GM18861 (cell line): ENCODE measurements at regions not wholly inside any gene's neighbourhood (a gene's known extent, or its start where the extent isn't known, plus 50 kb on each side); places are given as distances from the start of the nearest gene placed in this dataset.

Experiments
- ATAC-seq: cut with Tn5 transposase; IDR thresholded peaks from one replicate; pipeline ENCODE4 v1.9.1; 2021; ENCODE audit not compliant: unreplicated experiment

DNA sequence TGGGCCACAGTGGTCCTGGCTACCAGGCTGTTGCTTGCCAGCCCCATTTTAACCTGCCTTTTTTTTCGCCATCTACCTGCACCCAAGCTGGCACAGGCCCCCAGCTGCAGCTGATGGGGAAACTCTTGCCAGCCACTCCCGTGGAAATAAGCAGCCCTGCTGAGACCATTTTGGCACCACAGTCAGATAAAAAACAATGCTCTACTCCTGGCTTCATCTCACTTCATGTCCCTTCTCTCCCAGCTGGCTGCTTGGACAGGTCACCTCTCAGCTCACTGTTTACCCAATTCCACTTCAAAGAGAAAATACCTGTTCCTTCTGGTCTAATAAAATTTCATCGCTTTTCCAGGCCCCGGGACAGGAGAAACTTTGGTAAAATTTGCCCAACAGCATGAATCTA lies 322.6 kb upstream of the SLC30A5 start:
- no peak for ATAC-seq

- no peak for ATAC-seq
These were observed 322.1 kb upstream of the SLC30A5 start for GRCh38 chr5:68771732-68772131.

DNA sequence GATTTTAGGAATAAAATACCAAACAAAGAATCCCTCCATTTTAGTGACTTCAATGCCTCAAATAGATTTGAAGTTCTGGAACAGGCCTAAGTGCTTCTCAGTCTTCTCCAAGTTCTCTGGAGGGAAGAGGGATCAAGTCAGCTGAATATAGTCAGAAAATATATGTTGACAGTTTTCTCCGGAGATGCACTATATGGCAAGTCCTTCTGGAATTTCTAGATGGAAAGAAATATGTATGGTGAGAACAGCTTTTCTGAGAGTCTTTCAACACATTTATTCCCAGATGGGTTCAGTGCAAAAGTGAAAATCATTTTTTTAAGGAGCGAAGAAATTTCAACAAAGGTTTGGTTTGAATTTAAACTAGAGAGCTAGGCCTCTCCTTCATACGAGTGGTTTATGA lies 317.4 kb upstream of the SLC30A5 start:
- no peak for ATAC-seq

DNA sequence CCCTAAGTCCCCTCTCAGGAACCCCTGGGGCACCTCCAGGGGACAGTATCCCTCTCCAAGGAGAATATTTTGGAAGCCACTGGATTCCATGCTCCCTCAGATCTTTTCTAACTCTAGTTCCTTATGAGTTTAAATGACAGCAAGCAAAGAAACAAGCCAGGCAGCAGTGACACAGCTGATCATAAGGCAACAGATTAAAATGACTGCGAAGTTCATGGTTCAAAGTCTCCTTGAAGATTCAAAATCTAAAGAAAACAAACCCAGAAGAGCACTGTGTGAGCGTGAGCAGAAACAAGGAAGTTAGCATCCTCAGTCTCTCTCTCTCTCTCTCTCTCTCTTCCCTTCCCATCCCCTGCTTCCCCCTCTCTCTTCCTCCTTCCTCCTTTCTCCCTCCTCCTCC lies 316.7 kb upstream of the SLC30A5 start:
- no peak for ATAC-seq

DNA sequence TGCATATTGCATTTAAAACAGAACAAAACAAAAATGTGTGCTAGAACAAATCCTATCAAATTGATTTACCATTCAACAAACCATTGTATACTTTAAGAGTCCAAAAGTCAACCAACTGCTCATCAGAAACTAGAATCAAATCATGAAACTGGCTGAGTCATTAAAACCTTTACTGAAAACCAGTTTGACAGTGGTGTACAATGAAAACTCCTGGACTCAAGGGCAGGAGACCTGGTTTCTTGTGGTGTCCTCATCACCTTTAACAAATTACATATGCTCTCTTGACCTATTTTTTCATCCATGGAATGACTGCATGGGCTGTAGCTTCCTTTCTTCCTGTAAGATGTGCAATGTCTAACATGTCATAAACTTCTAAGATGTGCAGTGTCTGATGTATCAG lies 315.3 kb upstream of the SLC30A5 start:
- no peak for ATAC-seq

- ATAC-seq: no peak
These were observed 313.4 kb upstream of the SLC30A5 start for GRCh38 chr5:68780299-68780955.

GRCh38 chr5:68793074-68793473 lies 300.7 kb upstream of the SLC30A5 start:
- no peak for ATAC-seq

- no peak for ATAC-seq
These were observed 299.8 kb upstream of the SLC30A5 start for GRCh38 chr5:68793993-68794392.

DNA sequence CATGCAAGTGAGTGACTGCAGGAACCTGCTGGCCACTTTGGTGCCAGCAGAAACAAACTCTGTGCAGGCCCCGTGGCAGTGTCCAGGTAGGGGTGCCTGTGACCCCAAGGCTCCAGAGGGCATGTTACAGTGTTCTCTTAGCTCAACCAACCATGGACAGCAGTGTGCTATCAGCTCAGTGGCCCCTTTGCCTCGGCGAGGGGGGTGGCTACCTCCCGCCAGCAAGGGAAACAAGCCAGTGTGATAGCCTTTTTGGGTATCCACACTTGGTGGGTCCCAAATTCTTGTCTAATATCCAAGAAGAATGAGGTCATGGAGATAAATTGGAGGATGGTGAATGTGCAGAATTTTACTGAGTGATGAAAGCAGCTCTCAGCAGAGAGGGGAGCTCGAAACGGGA lies 298.6 kb upstream of the SLC30A5 start:
- no peak for ATAC-seq

- no peak for ATAC-seq
These were observed 294.7 kb upstream of the SLC30A5 start for GRCh38 chr5:68798877-68799843.

GRCh38 chr5:68802430-68802829 lies 291.4 kb upstream of the SLC30A5 start:
- no peak for ATAC-seq

GRCh38 chr5:68803881-68804319 lies 289.9 kb upstream of the SLC30A5 start:
- ATAC-seq: no peak

GRCh38 chr5:68804343-68804742 lies 289.5 kb upstream of the SLC30A5 start:
- ATAC-seq: no peak

DNA sequence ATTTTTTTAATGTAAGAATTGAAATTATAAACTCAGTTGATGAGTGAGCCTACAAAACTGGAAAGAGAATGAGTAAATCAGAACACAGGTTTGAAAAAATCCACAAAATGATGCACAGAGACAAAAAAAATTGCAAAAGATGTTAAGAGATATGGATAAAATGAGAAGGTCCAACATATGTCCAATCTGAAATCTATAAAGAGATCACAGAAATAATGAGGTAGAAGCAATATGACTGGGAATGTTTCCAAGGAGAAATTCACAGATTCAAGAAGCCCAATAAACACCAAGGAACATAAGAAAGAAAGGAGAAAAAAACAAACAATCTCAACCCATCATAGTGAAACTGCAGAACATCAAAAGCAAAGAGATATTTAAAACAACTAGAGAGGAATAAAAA lies 288.4 kb upstream of the SLC30A5 start:
- ATAC-seq: no peak

DNA sequence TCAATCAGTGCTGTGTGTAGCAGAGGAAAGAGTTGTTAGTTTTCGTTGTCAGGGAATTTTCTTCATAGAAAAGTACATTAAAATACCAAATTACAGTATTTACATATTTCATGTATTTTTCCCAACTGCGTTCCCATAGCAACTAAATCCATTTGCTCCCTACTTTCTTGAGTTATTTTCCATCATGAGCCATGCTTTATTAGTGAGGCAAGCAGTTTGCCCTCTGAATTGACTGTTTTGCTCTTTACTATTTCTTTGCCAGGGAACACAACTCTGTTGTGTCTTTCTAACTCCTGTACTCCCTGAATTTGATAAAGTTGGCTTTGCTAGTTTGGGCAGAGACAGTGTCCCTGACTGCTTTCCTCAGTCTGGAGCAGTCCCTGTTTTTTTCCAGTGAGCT lies 276.2 kb upstream of the SLC30A5 start:
- no peak for ATAC-seq

- ATAC-seq: no peak
These were observed 275.6 kb upstream of the SLC30A5 start for GRCh38 chr5:68818057-68818695.

DNA sequence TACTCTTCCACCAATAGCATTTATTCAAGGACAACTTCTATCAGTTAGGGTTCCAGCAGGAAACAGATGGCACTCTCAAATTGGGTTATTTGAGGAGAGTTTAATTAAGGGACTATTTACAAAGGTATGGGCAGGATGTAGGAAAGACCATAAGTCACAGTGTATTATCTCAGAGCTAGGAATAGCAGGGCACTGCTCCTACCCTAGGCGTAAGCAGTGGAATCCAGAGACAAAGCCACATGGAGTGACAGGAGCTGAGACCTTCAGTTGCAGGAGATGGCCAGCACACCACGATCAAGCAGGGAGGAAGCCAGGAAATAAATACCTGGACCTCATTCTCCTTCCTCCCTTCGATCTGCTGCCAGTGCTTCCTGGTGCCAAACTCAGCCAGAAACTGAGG lies 274.9 kb upstream of the SLC30A5 start:
- ATAC-seq: no peak

DNA sequence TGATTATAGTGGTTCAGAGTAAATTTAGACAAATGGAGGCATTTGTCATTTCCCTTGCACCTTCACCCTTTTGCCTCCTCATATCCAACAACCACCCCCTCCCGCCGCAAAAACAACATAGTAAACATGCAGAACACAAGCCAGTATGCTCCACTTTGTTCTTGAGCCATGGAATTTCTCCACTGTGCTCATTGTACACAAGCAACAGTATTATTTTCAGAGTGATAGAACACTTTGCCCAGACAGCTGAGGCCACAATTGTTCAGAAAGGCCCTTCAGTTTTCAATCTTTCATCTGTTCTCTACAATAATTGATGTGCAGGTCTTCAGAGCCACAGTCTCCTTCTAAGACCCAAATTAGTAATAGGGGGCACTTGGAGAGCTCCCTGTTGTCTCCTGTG lies 272.8 kb upstream of the SLC30A5 start:
- no peak for ATAC-seq

GRCh38 chr5:68822796-68823195 lies 271.0 kb upstream of the SLC30A5 start:
- ATAC-seq: no peak

DNA sequence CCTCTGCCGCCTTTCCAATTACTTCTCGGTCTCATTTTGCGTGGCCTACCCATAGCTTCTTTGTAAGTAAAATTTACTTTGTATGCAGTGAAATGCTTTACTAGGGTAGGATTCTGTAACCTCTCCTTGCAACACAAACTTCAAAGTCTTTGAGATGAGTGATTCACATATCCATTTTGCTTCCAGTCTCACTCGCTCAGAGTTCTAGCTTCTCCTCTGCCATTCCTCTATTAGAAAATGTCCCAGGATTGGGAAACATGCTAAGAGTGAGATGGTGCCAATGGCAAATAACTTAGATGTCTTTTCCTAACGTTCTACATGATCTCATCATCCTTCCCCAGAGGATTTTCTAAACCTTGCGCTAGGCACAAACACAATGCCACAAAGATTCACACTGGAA lies 270.5 kb upstream of the SLC30A5 start:
- ATAC-seq: no peak

DNA sequence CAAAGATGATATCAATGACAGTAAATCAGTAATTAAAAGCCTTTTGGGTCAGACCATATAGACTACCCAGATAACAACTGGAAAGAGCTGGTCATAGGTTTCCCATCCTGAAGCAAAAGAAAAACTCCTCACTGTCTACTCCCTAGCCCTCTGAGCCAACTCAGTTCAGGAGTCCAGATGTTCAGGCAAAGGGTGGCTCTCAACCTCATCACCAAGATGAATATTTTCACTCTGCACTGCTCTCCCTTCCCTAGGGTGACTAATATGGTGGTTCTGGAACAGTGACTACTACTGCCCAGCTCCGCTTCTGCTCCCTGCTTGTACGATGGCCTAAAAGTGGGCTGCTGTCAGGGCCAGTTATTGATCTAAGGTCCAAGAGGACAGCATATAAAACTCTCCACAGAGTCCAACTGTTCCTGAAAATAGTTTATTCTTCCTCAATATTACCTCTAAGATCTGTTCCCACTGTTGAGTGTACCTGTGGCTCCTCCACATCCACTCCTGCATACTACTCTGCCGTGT lies 263.4 kb upstream of the SLC30A5 start:
- no peak for ATAC-seq
